ENCODE measurements at regions not wholly inside any gene's neighbourhood (a gene's known extent, or its start where the extent isn't known, plus 50 kb on each side); places are given as distances from the start of the nearest gene placed in this dataset.

DNA sequence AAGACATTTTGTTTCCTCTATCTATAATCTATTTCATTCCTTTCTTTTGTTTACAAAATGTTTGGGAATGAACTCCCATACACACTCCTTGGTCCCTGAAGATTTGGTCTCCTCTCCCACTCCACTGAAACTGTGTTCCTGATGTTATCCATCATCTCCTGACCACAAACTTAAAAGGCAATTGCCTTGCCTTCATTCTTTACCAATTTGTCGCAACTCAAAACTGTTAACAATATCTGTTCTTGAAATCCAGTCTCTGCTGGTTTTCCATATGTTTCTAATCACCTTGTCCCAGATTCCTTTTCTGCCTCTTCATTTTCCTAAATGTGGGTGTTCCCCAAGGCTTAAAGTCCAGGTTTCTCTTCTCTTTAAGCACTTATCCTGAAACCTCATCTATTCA is 262.2 kb upstream of the TTC29 start:
- H3K4me3 ChIP-seq = no peak overlapping the region
- no peaks in the 10 kb centered on the region for H3K4me1 ChIP-seq
- TF ChIP-seq POLR2AphosphoS5 (IDR thresholded peaks at IDR 0.05) (no peak), POLR2A (IDR thresholded peaks at IDR 0.05) (no peak)
- TF ChIP-seq, protein P1, sequence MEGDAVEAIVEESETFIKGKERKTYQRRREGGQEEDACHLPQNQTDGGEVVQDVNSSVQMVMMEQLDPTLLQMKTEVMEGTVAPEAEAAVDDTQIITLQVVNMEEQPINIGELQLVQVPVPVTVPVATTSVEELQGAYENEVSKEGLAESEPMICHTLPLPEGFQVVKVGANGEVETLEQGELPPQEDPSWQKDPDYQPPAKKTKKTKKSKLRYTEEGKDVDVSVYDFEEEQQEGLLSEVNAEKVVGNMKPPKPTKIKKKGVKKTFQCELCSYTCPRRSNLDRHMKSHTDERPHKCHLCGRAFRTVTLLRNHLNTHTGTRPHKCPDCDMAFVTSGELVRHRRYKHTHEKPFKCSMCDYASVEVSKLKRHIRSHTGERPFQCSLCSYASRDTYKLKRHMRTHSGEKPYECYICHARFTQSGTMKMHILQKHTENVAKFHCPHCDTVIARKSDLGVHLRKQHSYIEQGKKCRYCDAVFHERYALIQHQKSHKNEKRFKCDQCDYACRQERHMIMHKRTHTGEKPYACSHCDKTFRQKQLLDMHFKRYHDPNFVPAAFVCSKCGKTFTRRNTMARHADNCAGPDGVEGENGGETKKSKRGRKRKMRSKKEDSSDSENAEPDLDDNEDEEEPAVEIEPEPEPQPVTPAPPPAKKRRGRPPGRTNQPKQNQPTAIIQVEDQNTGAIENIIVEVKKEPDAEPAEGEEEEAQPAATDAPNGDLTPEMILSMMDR (IDR thresholded peaks at IDR 0.05 in 8 of 11, conservative IDR thresholded peaks at IDR 0.05 in 3 of 11) = no peak
- H3K27me3 ChIP-seq (replicated peaks in 1 of 7) = no peaks in the 10 kb centered on the region
- 86 to 97% (median 91%) methylated on average over 1 of the region's 1 CpG for WGBS, 5 donors
- no peaks in the 10 kb centered on the region for H3K9me3 ChIP-seq
- no peak for DNase-seq
- H3K36me3 ChIP-seq = no peaks in the 10 kb centered on the region
- intact Hi-C loops (cut with DNase I; ENCODE audit: low total_unique reads) = no loop called here
- no peak overlapping the region for H3K27ac ChIP-seq

DNA sequence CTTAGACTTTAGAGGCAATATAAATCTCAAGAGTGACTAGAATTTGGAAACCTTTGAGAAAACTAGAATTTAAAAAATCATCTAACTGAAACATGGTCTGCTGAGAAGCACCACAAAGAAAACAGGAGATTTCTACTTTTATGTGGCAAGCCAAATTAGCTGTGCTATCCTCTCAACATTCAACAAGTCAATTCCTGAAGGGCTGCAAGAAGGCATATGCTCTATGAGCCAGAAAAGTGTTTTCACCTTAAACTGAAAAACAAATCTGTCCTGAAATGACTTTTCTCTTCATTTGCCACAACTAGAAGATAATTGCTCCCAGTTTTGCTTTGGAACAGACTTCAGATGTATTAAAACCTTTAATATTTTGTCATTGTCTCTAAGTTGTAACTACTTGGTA is 263.2 kb upstream of the EDNRA start:
- no peak for DNase-seq
- Histone ChIP-seq H3K4me3 (no peak overlapping the region), H3K9me3 (peaks cover 0 to 8% (median 0%) of the 10 kb centered on the region in 8 donors), H3K27ac (no peak overlapping the region), H3K27me3 (replicated peaks in 1 of 7) (no peaks in the 10 kb centered on the region), H3K4me1 (no peaks in the 10 kb centered on the region), H3K36me3 (no peaks in the 10 kb centered on the region)
- intact Hi-C loops (cut with DNase I; ENCODE audit: low total_unique reads) = no loop called here
- TF ChIP-seq POLR2A (IDR thresholded peaks at IDR 0.05) (no peak), POLR2AphosphoS5 (IDR thresholded peaks at IDR 0.05) (no peak)
- TF ChIP-seq, protein P1 (IDR thresholded peaks at IDR 0.05 in 8 of 11, conservative IDR thresholded peaks at IDR 0.05 in 3 of 11) = no peak

DNA sequence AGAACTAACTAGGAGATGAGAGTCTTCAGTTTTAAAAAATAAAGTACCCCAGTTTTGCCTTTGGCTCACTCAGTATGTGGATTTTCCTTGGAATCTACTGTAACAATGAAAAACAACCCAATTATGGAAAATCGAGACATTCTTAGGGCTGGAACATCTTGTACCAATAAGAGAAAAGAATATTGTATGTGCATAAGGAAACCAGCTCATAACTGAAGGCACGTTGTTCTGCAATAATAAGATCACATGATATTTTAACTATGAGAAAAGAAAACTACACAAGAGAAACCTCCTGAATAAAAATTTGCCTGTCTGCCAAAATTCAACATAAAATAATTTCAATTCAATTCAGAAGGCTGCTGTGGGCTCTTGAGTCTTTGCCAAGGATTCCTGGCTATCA is 261.8 kb upstream of the EDNRA start:
- intact Hi-C loops (cut with DNase I; ENCODE audit: low total_unique reads) = no loop called here
- H3K27me3 ChIP-seq (replicated peaks in 1 of 7) = no peaks in the 10 kb centered on the region
- peaks cover 0 to 8% (median 0%) of the 10 kb centered on the region in 8 donors for H3K9me3 ChIP-seq
- no peaks in the 10 kb centered on the region for H3K4me1 ChIP-seq
- TF ChIP-seq, protein P1 (IDR thresholded peaks at IDR 0.05 in 8 of 11, conservative IDR thresholded peaks at IDR 0.05 in 3 of 11) = no peak
- TF ChIP-seq POLR2A (IDR thresholded peaks at IDR 0.05) (no peak), POLR2AphosphoS5 (IDR thresholded peaks at IDR 0.05) (no peak)
- DNase-seq = no peak
- H3K4me3 ChIP-seq = no peak overlapping the region
- H3K27ac ChIP-seq = no peak overlapping the region
- WGBS, 5 donors = 63 to 72% (median 70%) methylated on average over 2 of the region's 2 CpGs
- no peaks in the 10 kb centered on the region for H3K36me3 ChIP-seq

DNA sequence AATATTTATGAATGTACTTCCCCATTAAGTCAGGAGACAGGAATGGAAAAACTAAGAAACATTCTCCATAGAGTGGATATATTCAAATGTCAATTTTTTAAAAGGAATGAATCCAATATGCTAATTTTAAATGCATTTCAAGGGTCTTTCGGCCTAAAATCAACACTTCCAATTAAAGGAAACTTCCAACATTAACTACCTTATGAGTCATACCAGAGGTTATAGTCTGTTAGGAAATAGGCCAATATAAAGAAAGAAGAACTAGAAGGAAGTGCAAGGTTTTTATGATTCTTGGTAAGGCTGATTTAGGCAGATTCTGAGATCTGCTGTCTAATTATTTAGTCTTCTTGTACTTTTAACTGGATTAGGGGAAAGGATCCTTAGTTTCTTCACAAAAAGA is 260.1 kb upstream of the EDNRA start:
- Histone ChIP-seq H3K27me3 (replicated peaks in 1 of 7) (no peaks in the 10 kb centered on the region), H3K9me3 (peaks cover 0 to 1% (median 0%) of the 10 kb centered on the region in 8 donors), H3K4me1 (no peaks in the 10 kb centered on the region), H3K36me3 (no peaks in the 10 kb centered on the region), H3K4me3 (no peak overlapping the region), H3K27ac (no peak overlapping the region)
- WGBS, 5 donors = 58 to 80% (median 71%) methylated on average over 1 of the region's 1 CpG
- TF ChIP-seq POLR2A (IDR thresholded peaks at IDR 0.05) (no peak), POLR2AphosphoS5 (IDR thresholded peaks at IDR 0.05) (no peak)
- TF ChIP-seq, protein P1 (IDR thresholded peaks at IDR 0.05 in 8 of 11, conservative IDR thresholded peaks at IDR 0.05 in 3 of 11) = no peak
- no peak for DNase-seq
- intact Hi-C loops (cut with DNase I; ENCODE audit: low total_unique reads) = no loop called here
